ENCODE measurements at regions not wholly inside any gene's neighbourhood (a gene's known extent, or its start where the extent isn't known, plus 50 kb on each side); places are given as distances from the start of the nearest gene placed in this dataset.

DNA sequence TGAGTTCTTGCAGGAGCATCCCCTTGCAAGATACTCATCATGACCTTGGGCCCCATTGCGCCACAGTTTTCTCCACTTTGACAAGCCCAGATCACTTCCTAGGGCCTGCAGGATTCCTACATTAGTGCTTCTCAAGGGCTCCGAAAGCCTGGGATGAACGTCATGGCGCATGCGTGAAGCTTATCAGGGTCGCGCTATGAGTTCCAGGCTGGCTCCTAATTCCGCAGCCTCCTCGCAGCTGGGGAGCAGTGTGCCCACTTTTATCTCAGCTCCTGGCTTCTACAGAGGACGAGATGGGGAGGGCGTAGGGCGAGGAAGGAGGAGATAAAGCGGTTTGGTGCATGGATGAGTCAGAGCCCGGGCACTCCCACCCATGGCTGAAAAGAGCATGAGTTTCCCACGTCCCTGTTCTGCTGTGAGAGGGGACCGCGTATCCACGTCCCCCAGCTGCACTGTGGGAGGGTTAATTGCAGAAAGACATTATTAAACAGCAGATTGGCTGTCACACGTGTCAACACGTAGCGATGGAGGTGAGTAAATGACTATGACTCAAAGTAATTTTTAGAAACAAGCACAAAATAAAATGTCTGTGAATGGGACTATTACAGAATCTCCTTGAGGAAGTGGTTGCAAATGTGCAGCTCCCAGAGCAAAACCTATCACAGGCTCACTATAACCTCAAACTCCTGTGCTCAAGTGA is 72.9 kb upstream of the DSP start:
- DNase-seq, result peak; percentile 51 to 95 (median 80)

DNA sequence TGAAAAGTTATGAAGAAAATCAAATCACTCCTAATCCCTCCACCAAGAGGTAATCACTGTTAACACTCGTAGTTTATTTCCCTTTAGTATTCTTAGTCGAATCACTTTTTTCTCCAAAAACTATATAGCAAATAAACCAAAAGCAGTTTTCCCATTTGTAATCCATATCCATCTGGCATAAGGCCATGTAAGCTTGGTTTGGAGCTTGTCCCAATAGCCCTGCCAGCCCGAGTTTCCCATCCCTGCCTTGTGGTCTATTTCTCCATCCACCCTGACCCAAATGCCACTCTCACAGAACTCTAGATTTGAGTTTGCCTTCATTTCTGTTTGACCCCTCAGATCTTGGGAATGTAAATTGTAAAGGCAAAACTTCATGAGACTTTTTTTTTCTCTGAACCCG is 71.8 kb upstream of the DSP start:
- intact Hi-C loops (cut with DNase I), result no loop called here
- DNase-seq, result no peak

More for the DNA sequence above, 72.9 kb upstream of the DSP start:
- intact Hi-C loops (cut with DNase I), result no loop called here

DNA sequence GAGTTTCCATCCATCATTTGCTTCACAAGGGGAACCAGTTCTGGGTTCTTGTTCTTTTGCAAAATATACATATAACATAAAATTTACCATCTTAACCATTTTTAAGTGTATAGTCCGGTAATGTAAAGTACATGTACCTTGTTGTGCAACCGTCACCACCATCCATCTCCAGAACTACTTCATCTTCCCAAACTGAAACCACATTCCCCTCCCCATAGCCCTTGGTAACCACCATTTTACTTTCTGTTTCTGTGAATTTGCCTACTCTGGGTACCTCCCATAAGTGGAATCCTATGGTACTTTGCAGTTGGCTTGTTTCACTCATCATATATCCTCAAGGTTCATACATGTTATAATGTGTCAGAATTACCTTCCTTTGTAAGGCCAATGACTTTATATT is 70.3 kb upstream of the DSP start:
- DNase-seq, result no peak
- intact Hi-C loops (cut with DNase I), result no loop called here

DNA sequence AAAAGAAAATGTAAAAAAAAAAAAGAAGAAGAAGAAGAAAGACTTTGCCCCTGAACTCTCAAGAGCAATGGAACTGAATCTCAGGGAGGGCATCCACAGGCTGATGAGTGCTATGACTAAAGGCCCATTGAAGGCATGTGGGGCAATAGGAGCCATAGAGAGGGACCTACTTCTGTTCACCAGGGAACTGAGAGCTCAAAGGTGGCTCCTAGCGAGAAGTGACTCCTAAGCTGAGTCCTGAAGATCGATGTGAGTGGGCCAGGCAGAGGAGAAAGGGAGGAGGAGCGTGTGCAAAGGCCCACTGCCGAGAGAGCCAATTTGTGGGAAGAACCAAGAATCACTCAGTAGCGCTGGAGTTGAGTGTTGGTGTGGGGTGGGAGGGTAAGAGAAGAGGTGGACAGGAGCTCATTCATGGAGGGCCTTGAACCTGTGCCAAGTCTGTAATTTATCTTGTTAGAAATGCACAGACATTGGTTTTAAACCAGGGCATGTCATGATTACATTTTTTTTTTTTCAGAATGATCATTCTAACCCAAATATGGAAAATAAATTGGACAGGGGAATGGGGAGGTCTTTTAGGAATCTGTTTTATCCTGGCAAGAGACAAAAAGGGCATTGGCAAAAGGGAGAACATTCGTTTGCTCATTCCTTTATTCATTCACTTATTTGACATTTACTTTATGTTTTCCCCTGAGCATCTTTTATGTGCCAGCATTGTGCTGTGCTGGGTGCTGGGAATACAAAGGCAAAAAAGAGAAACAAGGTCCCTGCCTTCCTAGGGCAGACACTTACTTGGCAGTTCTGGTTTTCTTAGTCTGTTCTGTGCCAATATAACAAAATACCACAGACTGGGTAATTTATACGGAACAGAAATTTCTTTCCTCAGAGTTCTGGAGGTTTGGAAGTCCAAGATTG is 67.4 kb upstream of the DSP start:
- DNase-seq, result no peak
- intact Hi-C loops (cut with DNase I), result no loop called here

DNA sequence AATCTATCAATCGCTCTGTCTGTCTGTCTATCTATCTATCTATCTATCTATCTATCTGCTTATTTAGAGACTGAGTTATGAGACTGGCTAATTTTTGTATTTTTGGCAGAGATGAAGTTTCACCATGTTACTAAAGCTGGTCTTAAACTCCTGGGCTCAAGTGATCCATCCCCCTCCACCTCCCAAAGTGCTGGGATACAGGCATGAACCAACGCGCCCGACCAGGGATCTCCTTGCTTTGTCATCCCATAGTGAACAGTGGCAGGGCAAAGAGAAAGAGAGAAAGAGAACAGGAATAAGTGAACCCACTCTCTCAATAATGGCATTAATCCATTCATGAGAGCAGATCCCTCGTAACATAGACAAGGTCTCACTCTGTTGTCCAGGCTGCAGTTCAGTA is 66.4 kb upstream of the DSP start:
- intact Hi-C loops (cut with DNase I), result no loop called here
- no peak for DNase-seq

DNA sequence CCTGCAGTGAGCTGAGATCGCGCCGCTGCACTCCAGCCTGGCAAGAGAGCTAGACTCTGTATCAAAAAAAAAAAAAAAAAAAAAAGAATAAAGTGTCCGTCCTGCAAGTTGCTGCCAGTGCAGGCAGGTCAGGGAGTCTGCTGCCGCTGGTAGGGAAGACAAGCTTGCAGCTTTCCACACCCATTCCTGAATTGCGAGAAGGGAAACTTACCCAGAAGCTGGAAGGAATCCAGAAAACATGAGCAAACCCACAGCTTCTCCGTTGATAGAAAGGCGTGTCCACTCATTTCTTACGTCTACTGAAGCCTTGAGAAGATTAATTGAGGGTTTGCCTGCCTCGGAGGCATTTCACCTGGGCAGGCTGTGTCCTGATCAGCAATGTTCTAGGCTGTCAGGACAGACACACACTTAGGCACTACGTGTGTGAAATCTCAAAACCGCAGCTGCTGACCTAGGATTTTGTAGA is 61.6 kb upstream of the DSP start:
- intact Hi-C loops (cut with DNase I), result no loop called here
- no peak for DNase-seq

DNA sequence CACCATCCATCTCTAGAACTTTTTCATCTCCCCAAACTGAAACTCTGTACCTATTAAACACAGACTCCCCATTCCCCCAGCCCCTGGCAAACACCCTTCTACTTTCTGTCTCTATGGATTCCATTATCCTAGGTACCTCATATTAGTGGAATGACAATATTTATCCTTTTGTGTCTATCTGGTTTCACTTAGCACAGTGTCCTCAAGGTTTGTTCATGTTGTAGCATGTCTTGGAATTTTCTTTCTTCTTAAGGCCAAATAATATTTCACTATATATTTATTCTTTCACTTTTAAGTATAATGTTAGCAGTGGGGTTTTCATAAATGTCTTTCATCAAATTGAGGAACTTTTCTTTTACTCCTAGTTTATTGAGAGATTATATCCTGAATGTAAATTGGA is 56.8 kb upstream of the DSP start:
- DNase-seq, result no peak
- intact Hi-C loops (cut with DNase I), result no loop called here

DNA sequence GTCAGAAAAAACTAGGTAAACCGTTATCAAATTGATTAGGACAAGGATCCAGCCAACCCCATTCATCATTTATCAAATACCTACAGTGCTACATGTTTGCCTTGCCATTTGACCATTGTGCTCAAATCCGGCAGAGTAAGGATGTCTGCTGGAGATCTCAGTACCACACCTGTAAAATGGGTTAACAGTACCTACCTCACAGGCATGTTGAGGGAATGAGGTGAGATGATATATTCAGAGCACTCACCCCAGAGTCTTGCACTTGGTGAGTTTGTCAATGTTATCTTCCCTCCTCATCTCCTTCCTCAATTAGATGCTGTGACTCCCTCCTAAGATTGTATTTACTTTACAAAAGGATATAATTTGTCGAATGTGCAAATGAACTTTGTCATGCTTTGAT is 54.5 kb upstream of the DSP start:
- intact Hi-C loops (cut with DNase I), result no loop called here
- no peak for DNase-seq

DNA sequence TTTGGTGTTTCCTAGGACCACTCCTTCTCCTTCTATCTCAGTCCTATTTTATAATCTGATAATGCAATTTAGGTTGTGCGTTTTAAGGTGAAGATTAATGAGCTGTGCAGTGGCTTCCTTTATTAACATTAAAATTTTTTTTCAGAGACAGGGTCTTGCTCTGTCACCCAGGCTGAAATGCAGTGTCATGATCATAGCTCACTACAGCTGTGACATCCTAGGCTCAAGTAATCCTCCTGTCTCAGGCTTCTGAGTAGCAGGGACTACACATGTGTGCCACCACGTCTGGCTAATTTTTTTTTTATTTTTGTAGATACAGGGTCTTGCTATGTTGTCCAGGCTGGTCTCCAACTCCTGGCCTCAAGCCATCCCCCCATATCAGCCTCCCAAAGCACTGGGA is 53.0 kb upstream of the DSP start:
- no peak for DNase-seq
- intact Hi-C loops (cut with DNase I), result no loop called here

DNA sequence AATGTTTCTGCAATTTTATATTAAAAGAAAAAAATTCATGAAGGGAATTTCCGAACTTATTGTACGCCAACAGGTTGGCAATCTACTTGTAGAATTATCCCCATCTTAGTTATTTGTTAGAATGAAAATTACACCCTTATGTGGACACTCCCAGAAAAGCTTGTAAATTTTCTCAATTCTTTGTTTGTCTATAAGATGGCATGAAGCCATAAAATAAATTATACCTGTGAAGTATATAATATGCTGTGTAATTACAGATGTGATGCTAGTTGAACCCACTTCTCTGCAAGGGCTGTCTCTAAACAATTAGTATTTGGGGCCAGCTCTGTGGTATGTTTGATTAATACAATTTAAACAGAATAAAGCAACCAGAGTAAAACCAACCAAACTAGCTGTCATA is 52.1 kb upstream of the DSP start:
- no peak for DNase-seq
- intact Hi-C loops (cut with DNase I), result no loop called here
